Adrenal gland (tissue), 9 donors: ENCODE measurements at regions not wholly inside any gene's neighbourhood (a gene's known extent, or its start where the extent isn't known, plus 50 kb on each side); places are given as distances from the start of the nearest gene placed in this dataset.

Experiments
- DNase-seq, 7 donors: peaks; one replicate each; pipeline ENCODE4 v3.0.0-alpha.2; 2019 to 2020
- H3K27ac ChIP-seq, 5 donors: fragments of 200-600 bp; sonication (generic) in 4 of 5; 1 replicate in 3 of 5; 2 replicates in 2 of 5; pipeline versions ENCODE4 v1.5.1 to v1.8.0; 2016 to 2020; ENCODE audit warnings: mild to moderate bottlenecking in 1 of 5
- H3K27me3 ChIP-seq: fragments of 200-600 bp; 2 replicates; pipeline ENCODE4 v1.8.0; 2021
- H3K36me3 ChIP-seq, 2 donors: fragments of 200-600 bp; replicated peaks in 1 of 2; 1 replicate in 1 of 2; 2 replicates in 1 of 2; pipeline versions ENCODE4 v1.5.1 to v1.8.0; 2018 to 2022
- H3K4me1 ChIP-seq, 2 donors: fragments of 200-600 bp; replicated peaks in 1 of 2; 1 replicate in 1 of 2; 2 replicates in 1 of 2; pipeline versions ENCODE4 v1.5.1 to v1.8.0; 2018 to 2021
- H3K4me3 ChIP-seq, 4 donors: fragments of 200-600 bp; sonication (generic) in 3 of 4; one replicate each; pipeline ENCODE4 v1.5.1; 2016 to 2018
- H3K9me3 ChIP-seq, 3 donors: fragments of 200-600 bp; sonication (generic) in 1 of 3; replicated peaks in 1 of 3; 1 replicate in 2 of 3; 2 replicates in 1 of 3; pipeline versions ENCODE4 v1.5.1 to v1.8.0; 2016 to 2021
- POLR2A ChIP-seq, 2 donors: fragments of 450-650 bp; IDR thresholded peaks; one replicate each; pipeline ENCODE4 v1.6.1; 2017; ENCODE audit warnings: antibody characterized with exemption in 2 of 2, mild to moderate bottlenecking in 2 of 2, moderate library complexity in 1 of 2
- WGBS, 4 donors: extraction: QIAGEN DNeasy Blood & Tissue Kit in 2 of 4; methylation state at CpG; one replicate each; pipeline versions ENCODE4 v1.1.5 to v1.1.7; 2013 to 2017; 5-methylcytosine and 5-hydroxymethylcytosine counted together
- intact Hi-C, 2 donors: fragments of 100-400 bp; cut with DNase I; formaldehyde crosslinking; loops; one replicate each; pipeline versions ENCODE4 v1.14.1 to v1.15.0; 2022 to 2023
- TF ChIP-seq, protein P1 (sequence below), 6 experiments: fragments of 450-650 bp in 4 of 6; fragments of 200-600 bp in 2 of 6; sonication (generic) in 1 of 6; IDR thresholded peaks; 1 replicate in 5 of 6; 2 replicates in 1 of 6; pipeline versions ENCODE4 v1.5.1 to v1.8.0; 2016 to 2021; ENCODE audit warnings: antibody characterized with exemption in 6 of 6, mild to moderate bottlenecking in 2 of 6, moderate library complexity in 1 of 6
- donor health status: healthy with polysubstance abuse.
- donor health status: Bipolar disorder and iron deficiency.
- donor health status: DM: yes; HTN: yes; CAD: no.
- donor health status: DM: no; HTN: no; CAD: no.
- donor health status: DM: no; HTN: no; CAD: no.

DNA sequence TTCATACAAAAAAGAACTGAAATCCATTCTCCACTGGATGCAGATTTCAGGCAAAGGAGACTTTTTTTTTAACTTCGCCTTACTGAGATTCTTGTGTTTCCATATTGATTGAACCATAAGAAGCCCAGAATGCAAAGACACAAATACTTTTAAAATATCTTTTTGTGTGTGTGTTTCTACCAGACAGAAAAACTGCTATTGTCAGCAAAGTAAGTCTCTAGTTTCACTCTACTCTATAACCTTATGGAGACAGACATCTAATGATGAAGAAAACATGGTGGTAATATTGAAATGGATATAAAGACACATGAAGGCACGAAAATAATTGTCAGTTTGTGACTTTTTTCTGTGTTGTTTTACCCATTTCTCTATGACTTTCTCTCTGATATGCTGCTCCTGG is 260.3 kb upstream of the RORB start:
- Histone ChIP-seq H3K36me3 (no peaks in the 10 kb centered on the region), H3K4me3 (no peak overlapping the region), H3K27ac (no peak overlapping the region), H3K27me3 (no peaks in the 10 kb centered on the region), H3K9me3 (no peaks in the 10 kb centered on the region), H3K4me1 (no peaks in the 10 kb centered on the region)
- TF ChIP-seq POLR2A (IDR thresholded peaks at IDR 0.05) = no peak
- TF ChIP-seq, protein P1, sequence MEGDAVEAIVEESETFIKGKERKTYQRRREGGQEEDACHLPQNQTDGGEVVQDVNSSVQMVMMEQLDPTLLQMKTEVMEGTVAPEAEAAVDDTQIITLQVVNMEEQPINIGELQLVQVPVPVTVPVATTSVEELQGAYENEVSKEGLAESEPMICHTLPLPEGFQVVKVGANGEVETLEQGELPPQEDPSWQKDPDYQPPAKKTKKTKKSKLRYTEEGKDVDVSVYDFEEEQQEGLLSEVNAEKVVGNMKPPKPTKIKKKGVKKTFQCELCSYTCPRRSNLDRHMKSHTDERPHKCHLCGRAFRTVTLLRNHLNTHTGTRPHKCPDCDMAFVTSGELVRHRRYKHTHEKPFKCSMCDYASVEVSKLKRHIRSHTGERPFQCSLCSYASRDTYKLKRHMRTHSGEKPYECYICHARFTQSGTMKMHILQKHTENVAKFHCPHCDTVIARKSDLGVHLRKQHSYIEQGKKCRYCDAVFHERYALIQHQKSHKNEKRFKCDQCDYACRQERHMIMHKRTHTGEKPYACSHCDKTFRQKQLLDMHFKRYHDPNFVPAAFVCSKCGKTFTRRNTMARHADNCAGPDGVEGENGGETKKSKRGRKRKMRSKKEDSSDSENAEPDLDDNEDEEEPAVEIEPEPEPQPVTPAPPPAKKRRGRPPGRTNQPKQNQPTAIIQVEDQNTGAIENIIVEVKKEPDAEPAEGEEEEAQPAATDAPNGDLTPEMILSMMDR (IDR thresholded peaks at IDR 0.05) = no peak
- intact Hi-C loops = no loop called here
- no peak for DNase-seq
- WGBS, 4 donors = 53 to 67% (median 59%) methylated on average over 2 of the region's 2 CpGs

- H3K4me1 ChIP-seq = no peaks in the 10 kb centered on the region
- no peaks in the 10 kb centered on the region for H3K9me3 ChIP-seq
- no peaks in the 10 kb centered on the region for H3K27me3 ChIP-seq
- 76 to 94% (median 86%) methylated on average over 3 of the region's 3 CpGs for WGBS, 4 donors
- no peak overlapping the region for H3K4me3 ChIP-seq
- TF ChIP-seq, protein P1 (IDR thresholded peaks at IDR 0.05) = no peak
- TF ChIP-seq POLR2A (IDR thresholded peaks at IDR 0.05) = no peak
- intact Hi-C loops = no loop called here
- DNase-seq = no peak
- H3K36me3 ChIP-seq = no peaks in the 10 kb centered on the region
- H3K27ac ChIP-seq = no peak overlapping the region
These were observed 251.2 kb upstream of the RORB start for GRCh38 chr9:74245866-74246497.

DNA sequence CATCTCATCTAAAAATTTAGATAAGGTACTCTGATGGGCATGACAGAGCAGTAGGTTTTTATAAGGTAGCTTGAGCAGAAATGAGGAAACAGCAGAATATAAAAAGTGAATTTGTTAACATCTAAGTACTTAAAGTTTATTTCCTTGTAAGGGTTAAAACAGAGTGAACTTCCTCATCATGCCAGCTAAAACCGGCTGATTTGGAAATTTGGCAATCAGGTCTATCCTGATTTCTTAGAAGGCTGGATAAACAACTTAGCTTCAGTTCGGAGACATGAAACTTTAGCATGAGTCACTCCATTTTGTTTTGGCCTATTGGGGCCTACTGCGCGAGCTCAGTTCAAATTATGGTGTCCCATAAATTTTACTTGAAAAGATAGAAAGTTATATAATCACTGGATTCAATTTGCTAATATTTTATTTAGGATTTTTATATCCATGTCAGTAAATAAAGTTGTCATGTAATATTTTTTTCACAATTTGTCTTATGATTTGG is 241.6 kb upstream of the RORB start:
- Histone ChIP-seq H3K4me3 (no peak overlapping the region), H3K27ac (no peak overlapping the region), H3K27me3 (no peaks in the 10 kb centered on the region), H3K4me1 (no peaks in the 10 kb centered on the region), H3K9me3 (no peaks in the 10 kb centered on the region), H3K36me3 (no peaks in the 10 kb centered on the region)
- TF ChIP-seq, protein P1 (IDR thresholded peaks at IDR 0.05) = no peak
- no peak for TF ChIP-seq POLR2A (IDR thresholded peaks at IDR 0.05)
- intact Hi-C loops = no loop called here
- 54 to 61% (median 58%) methylated on average over 4 of the region's 4 CpGs for WGBS, 4 donors
- DNase-seq = no peak

DNA sequence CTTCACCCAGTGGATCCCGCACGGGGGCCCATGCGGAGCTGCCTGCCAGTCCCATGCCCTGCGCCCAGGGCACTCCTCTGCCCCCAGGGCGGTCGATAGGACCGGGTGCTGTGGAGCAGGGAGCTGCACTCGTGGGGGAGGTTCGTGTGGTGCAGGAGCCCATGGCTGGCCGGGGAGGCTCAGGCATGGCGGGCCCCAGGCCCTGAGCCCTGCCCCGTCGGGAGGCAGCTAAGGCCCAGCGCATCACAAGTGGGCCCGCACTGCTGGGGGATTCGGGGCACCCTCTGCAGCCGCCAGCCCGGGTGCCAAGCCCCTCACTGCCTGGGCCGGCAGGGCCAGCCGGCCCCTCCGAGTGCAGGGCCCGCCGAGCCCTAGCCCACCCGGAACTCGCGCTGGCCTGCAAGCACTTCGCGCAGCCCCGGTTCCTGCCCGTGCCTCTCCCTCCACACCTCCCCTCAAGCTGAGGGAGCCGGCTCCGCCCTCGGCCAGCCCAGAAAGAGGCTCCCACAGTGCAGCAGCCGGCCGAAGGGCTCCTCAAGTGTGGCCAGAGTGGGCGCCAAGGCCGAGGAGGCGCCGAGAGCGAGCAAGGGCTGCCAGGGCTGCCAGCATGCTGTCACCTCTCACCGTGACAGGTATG is 221.1 kb upstream of the RORB start:
- TF ChIP-seq POLR2A (IDR thresholded peaks at IDR 0.05) = no peak
- TF ChIP-seq, protein P1 (IDR thresholded peaks at IDR 0.05) = no peak
- Histone ChIP-seq H3K9me3 (no peaks in the 10 kb centered on the region), H3K4me3 (no peak overlapping the region), H3K4me1 (no peaks in the 10 kb centered on the region), H3K27me3 (no peaks in the 10 kb centered on the region), H3K36me3 (no peaks in the 10 kb centered on the region), H3K27ac (no peak overlapping the region)
- 91 to 94% (median 93%) methylated on average over 12 to 41 of the region's 41 CpGs for WGBS, 4 donors
- intact Hi-C loops = no loop called here
- no peak for DNase-seq
